ENCODE measurements at regions not wholly inside any gene's neighbourhood (a gene's known extent, or its start where the extent isn't known, plus 50 kb on each side); places are given as distances from the start of the nearest gene placed in this dataset.

- DNase-seq = no peak
These were observed 134.3 kb downstream of the TLE3 start for GRCh38 chr15:69963385-69963784.

DNA sequence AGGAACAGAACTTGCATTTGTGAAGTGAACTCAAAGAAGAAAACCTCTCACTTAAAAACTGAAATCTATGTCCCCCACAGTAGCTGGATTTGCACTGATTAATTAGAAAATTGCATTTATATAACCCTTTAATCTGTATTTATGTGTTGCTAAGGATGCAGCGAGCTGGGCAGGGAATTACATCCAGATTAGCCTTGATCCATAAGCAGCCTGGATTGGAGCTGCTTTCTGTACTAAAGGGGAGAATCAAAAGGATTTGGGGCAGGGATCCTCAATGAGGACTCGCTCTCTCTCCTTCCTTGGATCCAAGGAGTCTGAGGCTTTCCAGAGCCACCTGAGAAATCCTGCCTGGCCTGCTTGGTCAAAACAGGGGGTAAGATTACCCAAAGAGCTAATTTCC, 125.9 kb downstream of the TLE3 start:
- no peak for DNase-seq

DNA sequence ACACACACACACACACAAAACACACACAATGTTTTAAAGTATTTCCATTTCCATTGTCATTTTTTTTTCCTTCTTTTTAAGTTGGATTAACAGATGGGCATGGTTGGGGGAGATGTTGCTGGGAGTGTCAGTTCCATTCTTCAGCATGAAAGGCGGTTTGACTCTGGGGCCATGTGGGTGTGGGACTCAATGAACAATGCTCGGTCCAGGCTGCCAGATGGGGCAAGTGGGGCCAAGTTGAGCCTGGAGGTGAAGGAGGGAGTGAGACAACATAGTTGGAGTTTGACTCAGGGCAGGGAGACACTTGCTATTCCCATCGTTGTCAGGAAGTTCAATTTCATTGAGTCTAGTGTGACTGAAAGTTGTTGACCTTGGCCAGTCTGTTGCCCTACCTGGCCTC, 125.3 kb downstream of the TLE3 start:
- no peak for DNase-seq

GRCh38 chr15:69973102-69973714, 124.5 kb downstream of the TLE3 start:
- no peak for DNase-seq

DNA sequence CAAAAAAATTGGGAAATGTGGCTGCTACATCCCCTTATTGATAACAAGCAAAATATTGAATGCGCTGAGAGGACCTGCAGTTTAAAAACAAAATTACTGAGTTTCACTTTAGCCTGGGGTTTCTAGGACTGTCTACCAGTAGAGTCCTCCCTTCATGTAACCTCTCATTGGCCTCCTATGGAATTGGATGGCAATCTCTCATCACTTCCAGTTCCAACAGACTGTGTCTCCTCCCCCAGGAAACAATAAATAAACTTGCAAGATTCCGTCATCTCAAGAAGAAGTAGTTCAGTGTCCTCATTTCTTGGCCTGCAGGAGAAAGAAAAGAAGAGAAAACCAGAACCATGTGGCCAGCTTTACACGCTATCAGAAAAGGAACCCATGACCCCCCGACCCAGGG, 123.8 kb downstream of the TLE3 start:
- DNase-seq = no peak

DNA sequence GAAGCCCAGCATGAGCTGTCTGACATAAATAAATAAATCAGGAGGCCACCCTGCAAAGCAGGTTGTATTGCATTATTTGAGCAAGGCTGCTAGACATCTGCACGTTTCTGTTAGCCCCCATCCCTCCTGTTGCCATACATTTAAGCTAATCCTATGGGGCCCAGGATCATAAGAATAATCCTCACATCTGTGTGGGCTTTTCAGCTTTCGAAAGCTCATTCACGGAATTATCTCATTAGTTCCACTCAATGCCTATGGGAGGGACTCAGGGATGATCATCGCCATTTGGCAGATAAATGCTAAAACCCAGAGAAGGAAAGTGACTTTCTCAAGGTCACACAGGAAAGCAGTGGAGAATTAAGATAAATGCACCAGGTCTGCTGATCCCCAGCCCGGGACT, 123.4 kb downstream of the TLE3 start:
- DNase-seq = no peak

GRCh38 chr15:69976366-69976994, 121.2 kb downstream of the TLE3 start:
- DNase-seq = no peak

DNA sequence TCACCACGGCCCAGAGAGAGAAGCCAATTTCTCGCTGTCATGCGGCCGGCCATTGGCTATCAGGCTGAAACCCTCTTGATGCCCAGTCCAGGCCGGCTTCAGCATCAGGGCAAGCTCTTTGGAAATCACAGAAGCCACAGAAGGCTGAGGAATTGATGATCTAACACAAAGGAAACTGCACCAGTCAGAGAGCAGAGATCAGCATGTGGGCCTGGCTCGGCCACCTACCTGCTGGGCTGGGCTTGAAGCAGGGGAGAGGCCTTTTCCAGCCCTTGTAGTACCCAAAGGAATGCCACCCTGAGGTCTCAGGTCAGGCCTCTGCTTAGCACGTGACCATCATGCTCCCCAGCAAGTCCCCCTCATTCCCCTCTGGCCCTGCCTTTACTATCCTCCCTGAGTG, 119.1 kb downstream of the TLE3 start:
- no peak for DNase-seq

DNA sequence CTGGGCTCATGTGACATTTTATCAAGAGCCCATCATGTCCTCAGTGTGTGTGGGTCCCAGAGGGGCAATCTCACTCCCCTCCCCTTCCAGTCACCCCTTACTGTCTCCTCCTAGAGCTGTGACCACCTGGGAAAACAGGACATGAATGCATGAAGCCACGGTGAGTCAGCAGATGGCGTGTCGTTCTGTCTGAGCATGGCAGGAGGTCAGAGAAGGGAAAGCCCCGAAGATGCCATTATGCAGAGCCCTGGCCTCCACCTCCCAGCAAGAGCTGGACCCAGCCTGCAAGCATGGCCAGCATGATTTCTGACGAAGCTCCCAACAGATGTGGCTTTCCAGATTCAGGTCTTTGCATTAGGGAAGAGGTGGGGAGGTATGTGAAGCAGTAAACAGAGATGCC, 118.5 kb downstream of the TLE3 start:
- peak in 1 of 2 experiments; percentile 48 for DNase-seq

GRCh38 chr15:69979783-69980182, 117.9 kb downstream of the TLE3 start:
- peak; percentile 87 to 94 for DNase-seq

GRCh38 chr15:69980341-69981059, 117.2 kb downstream of the TLE3 start:
- DNase-seq = peak; percentile 33 to 54

- no peak for DNase-seq
These were observed 115.7 kb downstream of the TLE3 start for GRCh38 chr15:69982037-69982436.

DNA sequence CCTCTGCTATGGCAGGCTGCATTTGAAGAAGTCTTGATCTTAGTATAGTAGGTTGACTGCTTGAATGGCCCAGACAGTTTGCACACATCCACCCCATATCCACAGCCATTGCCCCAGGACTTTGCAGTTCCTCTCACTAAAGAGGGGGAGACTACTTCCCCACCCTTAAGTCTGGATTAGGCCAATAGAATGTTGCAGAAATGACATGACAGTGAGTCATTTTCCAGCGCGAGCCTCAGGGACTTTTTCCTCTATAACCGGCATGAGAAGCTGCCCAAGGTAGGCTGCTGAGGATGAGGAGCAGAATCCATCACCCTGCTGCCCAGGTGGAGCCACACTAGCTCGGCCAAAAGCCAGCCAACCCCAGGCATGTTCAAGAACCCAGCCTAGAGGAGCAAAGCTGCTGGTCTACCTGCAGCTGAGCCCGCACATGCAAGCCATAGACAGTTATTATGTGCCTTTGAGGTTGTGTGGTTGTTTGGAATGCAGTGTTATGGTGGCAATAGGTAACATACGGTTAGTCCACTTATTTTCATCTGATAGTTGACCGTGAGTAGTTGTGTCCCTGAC, 113.9 kb downstream of the TLE3 start:
- DNase-seq = no peak

DNA sequence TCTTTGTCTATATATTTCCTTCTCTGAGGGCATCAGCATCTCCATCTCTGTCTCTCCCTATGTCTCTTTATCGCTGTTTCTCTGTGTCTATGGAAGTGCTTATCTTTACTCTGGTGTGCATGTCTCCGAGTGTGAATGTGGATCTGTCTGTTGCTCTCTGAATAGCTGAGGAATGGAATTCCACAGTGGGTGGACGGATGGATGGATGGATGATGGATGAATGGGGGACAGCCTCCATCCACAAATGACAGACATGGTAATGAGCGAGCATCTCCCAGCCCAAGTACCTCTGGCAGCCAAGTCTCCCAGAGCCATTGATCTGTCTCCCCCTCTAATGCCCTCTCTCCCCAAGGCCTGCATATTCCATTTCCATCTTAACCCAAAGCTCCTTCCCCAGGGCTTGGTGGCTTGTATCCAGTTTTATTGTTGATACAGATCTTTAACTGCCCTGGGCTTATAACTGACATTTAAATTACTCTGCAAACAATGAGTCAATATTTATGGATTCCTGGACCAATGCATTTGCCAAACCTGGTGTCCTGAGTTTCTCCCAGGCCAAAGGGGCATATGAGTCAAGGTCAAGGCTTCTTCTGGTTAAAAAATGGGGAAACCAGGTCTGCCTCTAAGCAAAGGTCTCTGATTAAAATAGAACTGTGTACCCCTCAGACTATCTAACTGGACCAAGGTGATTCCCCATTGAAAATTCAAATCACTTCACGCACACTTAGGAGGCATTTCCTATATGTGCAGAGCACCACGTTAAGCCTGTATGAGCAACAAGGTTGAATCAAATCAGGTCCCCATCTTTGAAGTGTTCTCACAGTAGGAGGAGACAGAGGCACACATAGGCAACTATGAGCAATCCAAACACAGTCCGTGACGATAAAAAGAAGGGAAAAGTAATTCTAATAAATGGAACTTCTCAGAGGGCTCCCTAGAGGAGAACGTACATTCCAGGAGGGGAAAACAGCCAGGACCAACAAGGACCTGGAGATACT, 109.9 kb downstream of the TLE3 start:
- DNase-seq = peak; percentile 77 to 78

DNA sequence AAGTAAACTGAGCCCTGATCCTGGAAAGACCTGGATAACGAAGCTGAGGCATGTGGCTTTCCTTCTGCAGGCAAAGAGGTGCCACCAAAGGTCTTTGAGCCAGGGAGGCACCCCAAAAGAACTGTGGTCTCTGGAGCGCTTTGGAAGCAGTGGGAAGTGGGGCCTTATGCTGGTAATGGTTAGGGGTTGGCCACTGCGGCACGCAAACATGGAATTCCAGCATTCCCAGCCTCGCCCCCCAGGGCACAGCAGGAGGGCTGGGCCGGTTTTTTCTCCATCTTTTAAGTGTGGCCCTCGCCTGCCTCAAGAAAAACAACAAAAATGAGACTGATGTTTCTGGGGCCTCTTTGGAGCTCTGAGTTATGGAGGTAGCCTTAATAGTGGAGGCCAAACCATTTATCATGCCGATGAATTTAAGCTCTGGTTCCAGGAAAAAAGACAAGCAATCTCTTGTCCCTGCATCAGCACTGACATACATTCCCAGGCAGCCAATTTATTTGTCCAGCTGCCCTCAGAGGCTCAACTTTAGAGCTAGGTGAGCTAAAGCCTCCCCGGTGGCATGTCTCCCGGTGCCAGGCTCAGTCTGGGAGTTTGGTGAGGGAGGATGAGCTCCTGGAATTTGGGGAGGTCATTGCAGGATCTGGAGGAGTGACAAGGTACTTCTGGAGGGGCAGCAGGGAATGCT, 109.0 kb downstream of the TLE3 start:
- DNase-seq = peak in 1 of 2 experiments; percentile 16

GRCh38 chr15:69990566-69991421, 106.9 kb downstream of the TLE3 start:
- DNase-seq = peak in 1 of 2 experiments; percentile 49

- DNase-seq = peak in 1 of 2 experiments; percentile 56
These were observed 106.2 kb downstream of the TLE3 start for GRCh38 chr15:69991551-69991980.

DNA sequence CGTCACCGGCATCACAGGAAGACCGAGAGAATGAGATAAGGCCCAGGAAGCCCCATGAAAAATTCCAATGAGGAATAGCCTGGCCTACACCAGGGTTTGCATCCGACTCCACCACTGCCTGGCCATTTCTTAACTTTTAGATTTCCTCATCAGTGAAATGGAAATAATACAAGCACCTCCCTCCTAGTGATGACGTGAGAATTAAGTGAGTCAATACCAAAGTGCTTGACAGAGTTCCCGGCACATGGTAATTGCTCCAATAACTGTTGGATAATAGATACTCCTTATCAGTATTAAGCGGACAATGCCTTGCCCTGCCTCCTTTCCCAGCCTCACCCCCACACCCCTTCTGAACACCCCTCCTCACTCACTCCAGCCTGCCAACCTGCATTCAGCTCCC, 105.4 kb downstream of the TLE3 start:
- DNase-seq = no peak

GRCh38 chr15:69994429-69995205, 103.1 kb downstream of the TLE3 start:
- DNase-seq = peak; percentile 77 to 86

Data from NCI-H526 (cell line).